Activated CD4-positive, alpha-beta memory T cell treated with anti-CD3 and anti-CD28 coated beads for 36 hours (primary cell): ENCODE measurements at regions not wholly inside any gene's neighbourhood (a gene's known extent, or its start where the extent isn't known, plus 50 kb on each side); places are given as distances from the start of the nearest gene placed in this dataset.

ENCODE experiments used
- CTCF ChIA-PET: fragments of 350-600 bp; sonication (Branson Sonifier 250); formaldehyde crosslinking; loops from one replicate; lab custom pipeline; 2021; ENCODE audit warnings: antibody characterized with exemption, inconsistent platforms; lab: Charles Lee
- POLR2A ChIA-PET: fragments of 350-600 bp; sonication (Branson Sonifier 250); formaldehyde crosslinking; loops from one replicate; lab custom pipeline; 2021; ENCODE audit warnings: antibody characterized with exemption; lab: Charles Lee
- DNase-seq: peaks from one replicate; pipeline ENCODE4 v3.0.0-alpha.2; 2020
- H3K27ac Mint-ChIP-seq: one replicate; pipeline ENCODE4 v1.8.0; 2021; ENCODE audit warnings: mixed read lengths
- H3K27me3 Mint-ChIP-seq: one replicate; pipeline ENCODE4 v1.8.0; 2021; ENCODE audit warnings: mixed read lengths
- H3K36me3 Mint-ChIP-seq: one replicate; pipeline ENCODE4 v1.8.0; 2021; ENCODE audit warnings: mixed read lengths
- H3K4me1 Mint-ChIP-seq: one replicate; pipeline ENCODE4 v1.8.0; 2021; ENCODE audit warnings: low read depth, mixed read lengths
- H3K4me3 Mint-ChIP-seq: one replicate; pipeline ENCODE4 v1.8.0; 2021; ENCODE audit warnings: mild to moderate bottlenecking, mixed read lengths
- H3K9me3 Mint-ChIP-seq: one replicate; pipeline ENCODE4 v1.8.0; 2021; ENCODE audit warnings: mixed read lengths
- intact Hi-C: fragments of 100-400 bp; cut with micrococcal nuclease; formaldehyde crosslinking; loops from one replicate; pipeline ENCODE4 v1.15.1; 2023

- no peak for DNase-seq
- Mint-ChIP-seq H3K4me3 (no peak overlapping the region), H3K27me3 (peaks cover 13% of the 10 kb centered on the region), H3K4me1 (no peaks in the 10 kb centered on the region), H3K36me3 (peaks cover 14% of the 10 kb centered on the region), H3K27ac (no peak overlapping the region), H3K9me3 (peaks cover 23% of the 10 kb centered on the region)
- ChIA-PET POLR2A (no interaction called here), CTCF (no interaction called here)
- intact Hi-C loops: no loop called here
Observed at GRCh38 chr2:239712755-239713154, 311.9 kb upstream of the HDAC4 start.

- POLR2A ChIA-PET: no interaction called here
- Mint-ChIP-seq H3K27ac (no peak overlapping the region), H3K4me3 (no peak overlapping the region), H3K9me3 (peaks cover 23% of the 10 kb centered on the region), H3K36me3 (peaks cover 14% of the 10 kb centered on the region), H3K4me1 (no peaks in the 10 kb centered on the region), H3K27me3 (peaks cover 13% of the 10 kb centered on the region)
- DNase-seq: peak; percentile 2
- intact Hi-C loops: no loop called here
- CTCF ChIA-PET: no interaction called here
Observed at GRCh38 chr2:239711911-239712570, 311.2 kb upstream of the HDAC4 start.

DNA sequence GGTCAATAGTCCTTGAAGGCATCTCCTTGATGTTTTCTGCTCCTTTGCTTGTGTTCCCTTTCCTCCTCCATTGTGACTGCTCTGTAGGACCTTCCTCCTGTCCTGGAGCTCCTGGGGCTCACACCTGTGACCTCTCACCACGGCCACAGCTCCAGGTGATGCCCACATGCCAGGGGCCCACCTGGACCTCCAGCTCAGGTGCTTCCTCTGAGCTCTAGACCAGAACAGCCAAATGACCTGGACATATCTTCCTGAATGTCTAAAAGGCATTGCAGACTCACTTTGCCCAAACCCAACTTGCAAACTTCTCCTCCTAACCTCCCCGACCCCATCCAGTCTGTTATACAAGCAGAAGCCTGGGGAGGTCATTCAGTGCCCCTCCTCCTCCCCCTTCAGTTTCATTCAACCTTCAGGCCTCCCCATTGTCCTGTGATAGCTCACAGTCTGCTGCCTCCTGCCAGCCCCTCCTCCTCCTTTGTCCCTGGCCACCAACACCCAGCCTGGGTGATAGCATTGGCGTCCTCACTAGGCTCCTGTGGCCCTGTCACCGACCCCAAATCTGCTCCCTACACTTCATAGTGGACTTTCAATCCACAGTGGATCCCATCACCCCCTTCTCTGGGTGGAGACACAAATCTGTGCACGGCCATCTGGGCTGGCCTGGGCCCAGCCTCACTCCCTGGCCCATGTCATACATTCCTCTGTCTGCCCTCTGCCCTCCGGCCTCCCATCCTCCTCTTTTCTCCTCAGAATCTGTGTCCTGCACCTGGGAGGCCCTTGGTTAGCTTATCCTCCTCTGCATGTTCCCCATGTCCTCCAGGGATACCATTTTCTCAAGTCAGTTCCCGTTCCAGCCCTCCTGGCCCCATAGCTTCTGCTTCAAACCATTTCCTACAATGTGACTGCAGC lies 310.4 kb upstream of the HDAC4 start:
- peaks cover 13% of the 10 kb centered on the region for H3K27me3 Mint-ChIP-seq
- CTCF ChIA-PET: no interaction called here
- H3K4me1 Mint-ChIP-seq: no peaks in the 10 kb centered on the region
- no peak overlapping the region for H3K27ac Mint-ChIP-seq
- H3K9me3 Mint-ChIP-seq: peaks cover 23% of the 10 kb centered on the region
- no peak overlapping the region for H3K4me3 Mint-ChIP-seq
- DNase-seq: no peak
- peaks cover 14% of the 10 kb centered on the region for H3K36me3 Mint-ChIP-seq
- intact Hi-C loops: no loop called here
- POLR2A ChIA-PET: no interaction called here

GRCh38 chr2:239706367-239706766 lies 305.5 kb upstream of the HDAC4 start:
- Mint-ChIP-seq H3K9me3 (no peaks in the 10 kb centered on the region), H3K4me3 (no peak overlapping the region), H3K36me3 (no peaks in the 10 kb centered on the region), H3K4me1 (no peaks in the 10 kb centered on the region), H3K27ac (no peak overlapping the region), H3K27me3 (peaks cover 8% of the 10 kb centered on the region)
- no peak for DNase-seq
- ChIA-PET POLR2A (no interaction called here), CTCF (no interaction called here)
- intact Hi-C loops: no loop called here

- Mint-ChIP-seq H3K4me3 (no peak overlapping the region), H3K9me3 (no peaks in the 10 kb centered on the region), H3K27ac (no peak overlapping the region), H3K36me3 (no peaks in the 10 kb centered on the region), H3K4me1 (no peaks in the 10 kb centered on the region), H3K27me3 (peaks cover 5% of the 10 kb centered on the region)
- ChIA-PET CTCF (no interaction called here), POLR2A (no interaction called here)
- intact Hi-C loops: no loop called here
- no peak for DNase-seq
Observed at GRCh38 chr2:239704737-239705136, 303.9 kb upstream of the HDAC4 start.

- Mint-ChIP-seq H3K36me3 (no peaks in the 10 kb centered on the region), H3K9me3 (no peaks in the 10 kb centered on the region), H3K4me1 (no peaks in the 10 kb centered on the region), H3K4me3 (no peak overlapping the region), H3K27ac (no peak overlapping the region), H3K27me3 (peaks cover 5% of the 10 kb centered on the region)
- CTCF ChIA-PET: no interaction called here
- POLR2A ChIA-PET: no interaction called here
- intact Hi-C loops: no loop called here
- no peak for DNase-seq
Observed at GRCh38 chr2:239703834-239704233, 303.0 kb upstream of the HDAC4 start.

DNA sequence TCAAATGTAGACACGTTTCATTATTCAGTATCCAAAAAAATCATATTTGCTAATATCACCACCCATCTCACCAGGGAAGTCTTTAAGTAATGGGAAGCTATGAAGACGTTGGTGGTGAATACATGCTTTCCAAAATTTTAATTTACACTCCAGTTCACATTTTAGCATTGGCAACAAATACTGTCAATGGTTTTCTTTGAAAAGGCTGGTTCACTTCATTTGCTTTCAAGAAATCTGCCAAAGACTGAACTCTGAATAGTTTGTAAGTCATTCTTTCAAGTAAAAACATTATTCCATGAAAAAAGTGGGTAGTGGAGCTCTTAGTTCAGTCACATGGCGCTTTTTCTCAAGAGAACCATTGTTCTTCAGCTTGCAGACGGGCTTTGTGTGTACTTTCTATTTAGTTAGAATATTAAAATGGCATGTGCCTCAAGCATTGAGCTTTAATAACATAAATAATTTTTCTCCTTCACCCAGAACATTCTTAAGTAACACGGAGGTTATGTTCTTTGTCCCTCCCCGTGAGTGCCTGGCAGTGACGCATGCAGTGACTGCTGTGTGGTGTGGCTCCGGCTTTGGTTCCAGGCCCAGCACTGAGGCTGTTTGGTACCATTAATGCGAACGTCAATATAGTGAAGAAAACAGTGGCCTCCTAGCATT lies 300.0 kb upstream of the HDAC4 start:
- Mint-ChIP-seq H3K4me1 (no peaks in the 10 kb centered on the region), H3K27me3 (peaks cover 2% of the 10 kb centered on the region), H3K27ac (no peak overlapping the region), H3K36me3 (no peaks in the 10 kb centered on the region), H3K4me3 (no peak overlapping the region), H3K9me3 (no peaks in the 10 kb centered on the region)
- ChIA-PET POLR2A (no interaction called here), CTCF (no interaction called here)
- no peak for DNase-seq
- intact Hi-C loops: no loop called here

- no peaks in the 10 kb centered on the region for H3K27me3 Mint-ChIP-seq
- no peak overlapping the region for H3K27ac Mint-ChIP-seq
- no peak overlapping the region for H3K4me3 Mint-ChIP-seq
- H3K4me1 Mint-ChIP-seq: no peaks in the 10 kb centered on the region
- intact Hi-C loops: no loop called here
- no peak for DNase-seq
- CTCF ChIA-PET: no interaction called here
- H3K9me3 Mint-ChIP-seq: no peaks in the 10 kb centered on the region
- no peaks in the 10 kb centered on the region for H3K36me3 Mint-ChIP-seq
- POLR2A ChIA-PET: no interaction called here
Observed at GRCh38 chr2:239697399-239698164, 296.8 kb upstream of the HDAC4 start.

DNA sequence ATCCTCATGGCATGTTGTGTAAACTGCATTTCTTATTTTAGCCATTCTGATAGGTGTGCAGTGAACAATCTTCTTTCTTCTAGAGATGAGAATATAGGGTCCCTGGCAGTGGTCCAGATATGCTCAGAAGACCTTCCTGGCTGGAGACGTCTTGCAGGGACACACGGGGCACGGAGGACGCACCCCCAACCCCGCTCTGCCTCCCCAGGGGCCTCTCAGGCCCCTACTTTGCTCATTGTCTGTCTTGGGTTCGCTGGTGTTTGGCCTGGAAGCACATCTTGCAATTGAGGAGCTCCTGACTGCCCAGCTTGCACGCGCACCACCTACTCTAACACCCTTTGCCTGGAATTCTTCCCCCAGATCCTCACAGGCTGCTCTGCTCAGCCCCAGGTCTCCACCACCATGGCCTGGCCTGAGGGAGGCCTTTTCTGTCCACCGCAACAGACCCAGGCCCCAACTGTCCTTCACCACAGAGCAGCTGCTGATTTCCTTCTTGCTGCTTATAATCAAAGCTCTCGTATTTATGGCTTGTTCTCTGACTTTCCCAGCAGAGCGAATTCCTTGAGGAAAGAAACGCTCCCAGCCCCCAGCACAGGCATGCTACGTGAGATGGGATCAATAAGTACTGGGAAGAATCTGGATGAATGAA lies 295.9 kb upstream of the HDAC4 start:
- H3K27ac Mint-ChIP-seq: no peak overlapping the region
- H3K4me3 Mint-ChIP-seq: no peak overlapping the region
- no peak for DNase-seq
- ChIA-PET POLR2A (no interaction called here), CTCF (no interaction called here)
- H3K9me3 Mint-ChIP-seq: no peaks in the 10 kb centered on the region
- no peaks in the 10 kb centered on the region for H3K36me3 Mint-ChIP-seq
- intact Hi-C loops: no loop called here
- H3K27me3 Mint-ChIP-seq: no peaks in the 10 kb centered on the region
- no peaks in the 10 kb centered on the region for H3K4me1 Mint-ChIP-seq

DNA sequence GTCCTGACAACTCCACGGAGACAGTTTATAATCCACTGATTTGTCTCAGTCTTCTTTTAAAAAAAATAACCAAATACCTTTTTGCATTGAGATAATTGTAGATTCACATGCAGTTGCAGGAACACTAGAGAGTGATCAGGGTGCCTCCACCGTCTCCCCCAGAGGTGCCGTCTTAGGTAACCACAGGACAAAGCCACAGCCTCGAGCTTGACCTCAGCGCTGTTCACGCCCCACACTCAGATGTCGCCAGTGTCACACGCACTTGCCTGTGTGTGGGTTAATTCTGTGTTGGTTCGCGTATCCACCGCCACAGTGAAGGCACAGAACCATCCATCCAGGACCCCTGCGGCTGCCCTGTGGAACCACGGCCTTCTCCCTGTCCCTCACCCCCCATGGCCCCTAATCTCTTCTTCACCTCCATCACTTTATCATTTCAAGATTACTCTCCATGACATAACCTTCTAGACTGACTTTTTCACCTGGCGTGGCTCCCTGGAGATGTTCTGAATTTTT lies 295.0 kb upstream of the HDAC4 start:
- ChIA-PET CTCF (no interaction called here), POLR2A (no interaction called here)
- intact Hi-C loops: no loop called here
- DNase-seq: no peak
- Mint-ChIP-seq H3K4me1 (no peaks in the 10 kb centered on the region), H3K27ac (no peak overlapping the region), H3K9me3 (no peaks in the 10 kb centered on the region), H3K36me3 (no peaks in the 10 kb centered on the region), H3K27me3 (no peaks in the 10 kb centered on the region), H3K4me3 (no peak overlapping the region)

GRCh38 chr2:239695106-239695727 lies 294.4 kb upstream of the HDAC4 start:
- Mint-ChIP-seq H3K27ac (no peak overlapping the region), H3K36me3 (no peaks in the 10 kb centered on the region), H3K9me3 (no peaks in the 10 kb centered on the region), H3K4me1 (no peaks in the 10 kb centered on the region), H3K27me3 (no peaks in the 10 kb centered on the region), H3K4me3 (no peak overlapping the region)
- POLR2A ChIA-PET: no interaction called here
- CTCF ChIA-PET: interaction anchor here (0.5 kb wide), 1 partner anchor 348 kb away, joined by 3 read pairs; no protein-coding TSS in a partner anchor
- no peak for DNase-seq
- intact Hi-C loops: no loop called here
